Tongue (tissue), 1 donor: ENCODE measurements at regions not wholly inside any gene's neighbourhood (a gene's known extent, or its start where the extent isn't known, plus 50 kb on each side); places are given as distances from the start of the nearest gene placed in this dataset.
A peak's percentile ranks its signal among the peaks of the same experiment; 100 is the strongest.
"Not testable (repeated sequence)": the region's sequence is repeated elsewhere in the genome, so short reads cannot be mapped to it uniquely, and the experiment has no call there.

Experiments used
- DNase-seq: peaks from one replicate; pipeline ENCODE4 v3.0.0-alpha.2; 2015

- peak; percentile 74 for DNase-seq
Observed at GRCh38 chr13:23007426-23007825, 173.4 kb upstream of the SGCG start.

- no peak for DNase-seq
Observed at GRCh38 chr13:23018143-23018542, 162.6 kb upstream of the SGCG start.

- DNase-seq, result peak; percentile 80
Observed at GRCh38 chr13:23020246-23020843, 160.4 kb upstream of the SGCG start.

DNA sequence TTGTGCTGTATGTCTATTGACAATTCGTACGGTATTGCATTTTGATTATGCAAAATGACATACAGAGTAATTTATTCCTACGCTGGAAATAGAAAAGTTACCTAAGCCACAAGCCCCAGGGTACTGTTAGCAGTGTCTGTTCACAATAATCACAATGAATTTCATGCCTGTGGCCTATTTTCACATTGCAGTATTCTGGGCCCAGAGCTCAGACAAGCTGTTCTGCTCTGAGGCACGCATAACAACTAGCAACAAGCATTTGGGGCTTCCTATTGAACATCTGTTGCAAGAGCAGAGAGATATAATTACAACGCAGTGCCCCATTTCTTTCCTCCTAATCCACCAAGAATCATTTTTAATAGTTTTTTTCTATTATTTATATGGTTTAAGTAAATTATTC, 158.9 kb upstream of the SGCG start:
- peak; percentile 8 for DNase-seq

GRCh38 chr13:23022704-23023103, 158.1 kb upstream of the SGCG start:
- DNase-seq, result no peak

- no peak for DNase-seq
Observed at GRCh38 chr13:23025864-23026608, 154.7 kb upstream of the SGCG start.

- peak; percentile 18 for DNase-seq
Observed at GRCh38 chr13:23039266-23039935, 141.4 kb upstream of the SGCG start.

- no peak for DNase-seq
Observed at GRCh38 chr13:23042181-23042580, 138.6 kb upstream of the SGCG start.

- DNase-seq, result no peak
Observed at GRCh38 chr13:23044906-23045305, 135.9 kb upstream of the SGCG start.

DNA sequence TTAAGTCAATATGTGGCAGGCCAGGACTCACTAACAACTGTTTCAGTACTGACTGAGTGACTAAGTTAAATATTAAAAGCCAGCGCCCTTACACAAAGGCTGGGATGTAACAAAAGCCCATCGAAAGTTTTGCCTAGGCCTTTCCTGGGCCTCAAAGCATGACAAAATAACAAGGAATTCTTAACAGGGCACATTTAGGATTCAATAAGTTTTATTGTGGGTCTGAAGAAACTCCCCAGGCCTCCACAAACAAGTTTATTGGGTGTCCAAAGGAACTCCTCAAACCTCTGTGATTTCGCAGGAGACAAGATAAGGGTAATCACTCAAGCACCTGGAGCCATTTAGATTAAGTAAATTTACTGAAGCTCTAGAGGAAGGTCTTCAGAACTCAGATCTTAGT, 130.7 kb upstream of the SGCG start:
- DNase-seq, result no peak

GRCh38 chr13:23053711-23054110, 127.1 kb upstream of the SGCG start:
- not testable (repeated sequence) for DNase-seq

DNA sequence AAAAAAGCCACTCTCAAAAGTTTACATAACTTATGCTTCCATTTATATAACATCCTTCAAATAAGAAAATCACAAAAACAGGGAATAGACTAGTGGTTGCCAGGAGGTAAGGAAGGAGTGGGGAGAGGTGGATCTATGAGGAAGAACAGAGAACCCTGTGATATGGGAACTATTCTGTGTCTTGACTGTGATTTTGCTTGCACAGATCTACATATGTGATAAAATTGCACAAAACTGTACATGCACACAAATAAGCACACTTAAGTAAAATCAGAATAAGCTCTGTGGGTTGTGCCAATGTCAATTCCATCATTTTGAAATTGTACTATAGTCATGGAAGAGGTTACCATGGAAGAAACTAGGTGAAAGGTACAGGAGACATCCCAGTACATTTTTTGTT, 121.6 kb upstream of the SGCG start:
- no peak for DNase-seq

GRCh38 chr13:23060959-23061358, 119.8 kb upstream of the SGCG start:
- no peak for DNase-seq

DNA sequence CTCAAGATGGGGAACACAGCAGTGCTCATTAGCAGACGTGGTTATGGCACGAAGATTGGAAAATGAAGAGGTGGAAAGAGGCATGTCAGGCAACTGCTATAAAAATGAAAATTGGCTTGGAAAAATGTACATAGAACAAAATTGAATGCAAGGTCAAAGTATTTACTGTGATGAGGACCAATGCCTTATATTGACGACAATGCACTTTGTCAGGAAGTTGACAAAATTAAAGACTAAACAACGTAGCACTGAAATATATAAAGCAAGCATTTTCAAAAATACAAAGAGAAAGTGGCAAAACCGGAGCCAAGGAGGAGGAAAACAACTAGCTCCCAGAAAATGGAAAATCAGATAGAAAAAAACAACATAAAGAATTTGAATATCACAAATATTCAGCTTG, 113.7 kb upstream of the SGCG start:
- DNase-seq, result no peak

- no peak for DNase-seq
Observed at GRCh38 chr13:23069566-23069965, 111.2 kb upstream of the SGCG start.

- DNase-seq, result peak; percentile 38
Observed at GRCh38 chr13:23074075-23074828, 106.5 kb upstream of the SGCG start.

DNA sequence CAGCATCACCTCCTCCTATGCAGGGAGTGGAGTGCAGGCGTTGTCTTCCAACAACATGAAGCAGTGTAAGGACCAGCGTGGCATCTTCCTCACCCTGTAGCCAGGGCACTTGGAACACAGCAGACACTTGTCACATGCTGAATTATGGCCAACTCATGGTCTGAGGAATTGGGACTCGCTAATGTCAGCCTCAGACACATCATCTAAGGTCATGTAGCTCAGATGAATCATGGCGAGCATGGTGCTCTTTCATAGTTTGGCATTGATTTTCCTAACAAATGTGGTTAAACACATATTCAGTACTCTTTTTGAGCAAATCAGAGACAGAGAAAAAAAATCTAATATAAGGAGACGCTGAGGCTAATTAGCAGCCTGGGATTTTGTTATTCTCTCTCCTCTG, 99.6 kb upstream of the SGCG start:
- no peak for DNase-seq

- DNase-seq, result no peak
Observed at GRCh38 chr13:23081901-23082300, 98.9 kb upstream of the SGCG start.

- peak; percentile 16 for DNase-seq
Observed at GRCh38 chr13:23086968-23087623, 93.7 kb upstream of the SGCG start.

DNA sequence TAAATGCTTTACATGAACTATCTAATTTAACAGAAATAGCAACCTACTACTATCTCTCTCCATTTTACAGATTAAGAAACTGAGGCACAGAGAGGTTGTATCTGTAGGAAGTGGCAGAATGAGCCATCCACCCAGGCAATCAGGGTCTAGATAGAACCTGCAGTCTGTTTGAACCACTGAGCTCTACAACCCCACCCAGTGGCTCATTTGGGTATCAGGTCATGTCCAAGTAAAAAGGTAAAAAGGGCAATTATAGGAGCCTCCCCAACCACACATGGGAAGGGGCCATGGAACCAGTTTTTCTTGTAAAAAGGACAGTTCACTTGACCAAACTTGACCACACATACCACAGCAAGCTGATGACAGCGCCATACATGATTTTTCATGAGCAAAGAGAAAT, 92.9 kb upstream of the SGCG start:
- no peak for DNase-seq

DNA sequence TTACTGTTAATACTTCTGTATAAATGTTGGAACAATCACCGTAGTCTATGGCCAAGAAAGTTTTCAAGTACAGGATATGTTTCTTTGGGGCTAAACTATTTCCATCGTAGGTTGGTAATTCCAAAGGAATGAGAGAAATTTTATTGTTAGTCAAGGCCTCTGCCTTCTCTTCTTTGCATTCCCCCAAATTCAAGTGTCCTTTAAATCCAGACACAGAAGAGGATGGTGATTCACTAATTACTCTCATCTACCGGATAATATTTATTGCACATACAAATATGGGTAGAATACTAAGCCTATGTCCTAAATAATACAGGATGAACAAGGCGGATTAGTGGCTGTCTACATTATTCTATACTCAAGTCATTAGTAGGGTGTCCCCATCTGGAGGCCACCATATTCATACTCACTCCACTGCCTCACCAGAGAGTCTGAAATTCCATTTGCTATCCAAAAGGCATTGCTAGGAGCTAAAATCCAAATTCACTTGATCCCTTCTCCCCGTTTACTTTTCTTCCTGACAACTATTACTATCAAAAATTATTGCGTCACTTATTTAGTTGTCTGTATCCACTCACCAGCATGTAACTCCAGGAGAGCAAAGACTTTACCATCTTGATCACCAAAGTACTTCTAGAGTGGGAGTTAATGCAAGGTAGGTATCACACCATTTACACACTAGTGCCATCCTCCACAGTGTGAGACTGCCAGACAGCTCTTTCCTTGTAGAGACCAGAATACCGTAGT, 82.4 kb upstream of the SGCG start:
- DNase-seq, result no peak

GRCh38 chr13:23105051-23105450, 75.7 kb upstream of the SGCG start:
- peak; percentile 45 for DNase-seq
